ENCODE measurements at regions not wholly inside any gene's neighbourhood (a gene's known extent, or its start where the extent isn't known, plus 50 kb on each side); places are given as distances from the start of the nearest gene placed in this dataset.

DNA sequence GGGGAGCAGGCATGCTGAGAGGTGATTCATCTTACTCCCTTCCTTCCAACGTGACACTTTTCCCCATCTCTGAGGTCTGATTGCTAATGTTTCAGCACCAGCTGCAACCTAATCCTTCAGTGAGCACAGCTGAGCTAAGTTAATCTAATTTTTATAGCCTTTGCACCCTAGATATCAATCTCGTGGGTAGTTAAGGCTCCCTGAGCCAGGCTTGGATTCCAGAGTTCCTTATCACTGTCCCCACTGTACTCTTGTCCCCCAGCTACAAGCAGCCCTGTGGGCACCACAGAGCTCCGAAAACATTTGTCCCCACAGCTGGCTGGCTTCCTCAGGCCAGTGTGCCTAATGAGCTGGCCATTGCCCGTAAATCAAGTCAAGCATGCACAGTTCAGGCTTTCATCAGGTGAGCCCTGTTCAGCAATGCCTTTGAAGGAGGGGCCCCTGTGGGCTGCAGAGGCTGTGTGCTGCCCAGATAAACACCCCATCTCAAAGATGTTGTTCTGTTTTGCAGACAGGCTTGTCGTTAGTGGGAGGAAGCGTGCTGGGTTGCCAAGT lies 376.9 kb upstream of the RASGRP1 start:
- Histone ChIP-seq H3K9me3 (ENCODE audit: control insufficient read depth, insufficient read depth, low read length) (no peaks in the 10 kb centered on the region), H3K4me1 (ENCODE audit: control insufficient read depth, low read length) (no peaks in the 10 kb centered on the region), H3K27me3 (ENCODE audit: control insufficient read depth, low read length) (no peaks in the 10 kb centered on the region), H3F3A (ENCODE audit: control insufficient read depth, insufficient read depth) (no peaks in the 10 kb centered on the region), H3K9me2 (replicated peaks; ENCODE audit: control insufficient read depth, low read length) (no peaks in the 10 kb centered on the region), H3K79me2 (ENCODE audit: control insufficient read depth, low read length) (no peaks in the 10 kb centered on the region), H3K27ac (ENCODE audit: low read depth, low read length) (no peak overlapping the region), H3K36me3 (ENCODE audit: control insufficient read depth, low read length) (no peaks in the 10 kb centered on the region), H4K20me1 (ENCODE audit: control insufficient read depth, insufficient read depth, low read depth, low read length) (no peaks in the 10 kb centered on the region), H3K4me3 (ENCODE audit: low read length) (no peak overlapping the region), H3K4me2 (ENCODE audit: low read length) (no peak overlapping the region)
- TF ChIP-seq, protein P1, sequence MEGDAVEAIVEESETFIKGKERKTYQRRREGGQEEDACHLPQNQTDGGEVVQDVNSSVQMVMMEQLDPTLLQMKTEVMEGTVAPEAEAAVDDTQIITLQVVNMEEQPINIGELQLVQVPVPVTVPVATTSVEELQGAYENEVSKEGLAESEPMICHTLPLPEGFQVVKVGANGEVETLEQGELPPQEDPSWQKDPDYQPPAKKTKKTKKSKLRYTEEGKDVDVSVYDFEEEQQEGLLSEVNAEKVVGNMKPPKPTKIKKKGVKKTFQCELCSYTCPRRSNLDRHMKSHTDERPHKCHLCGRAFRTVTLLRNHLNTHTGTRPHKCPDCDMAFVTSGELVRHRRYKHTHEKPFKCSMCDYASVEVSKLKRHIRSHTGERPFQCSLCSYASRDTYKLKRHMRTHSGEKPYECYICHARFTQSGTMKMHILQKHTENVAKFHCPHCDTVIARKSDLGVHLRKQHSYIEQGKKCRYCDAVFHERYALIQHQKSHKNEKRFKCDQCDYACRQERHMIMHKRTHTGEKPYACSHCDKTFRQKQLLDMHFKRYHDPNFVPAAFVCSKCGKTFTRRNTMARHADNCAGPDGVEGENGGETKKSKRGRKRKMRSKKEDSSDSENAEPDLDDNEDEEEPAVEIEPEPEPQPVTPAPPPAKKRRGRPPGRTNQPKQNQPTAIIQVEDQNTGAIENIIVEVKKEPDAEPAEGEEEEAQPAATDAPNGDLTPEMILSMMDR (IDR thresholded peaks at IDR 0.05; ENCODE audit: low read depth, low read length, poor library complexity, severe bottlenecking) = no peak
- TF ChIP-seq EZH2phosphoT487 (IDR thresholded peaks at IDR 0.05; ENCODE audit: borderline replicate concordance, low read length) = no peak

DNA sequence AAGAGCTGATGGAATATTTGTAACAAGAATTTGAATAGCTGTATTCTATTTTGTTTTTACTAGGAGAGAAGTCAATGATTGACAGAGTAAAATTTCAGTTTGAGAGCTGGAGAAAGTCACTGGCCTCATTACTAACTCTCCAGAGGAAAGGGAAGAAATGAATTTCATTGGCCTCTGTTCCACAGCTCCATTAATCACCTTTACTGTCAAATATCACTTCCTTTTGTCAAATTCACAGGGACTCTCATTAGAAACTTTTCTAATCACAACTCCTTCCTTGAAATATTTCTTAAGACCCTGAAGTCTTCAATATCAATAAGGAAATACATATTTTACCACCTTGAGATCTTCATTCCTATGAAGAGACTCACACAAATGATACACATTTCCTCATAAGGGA lies 379.9 kb upstream of the RASGRP1 start:
- H3F3A ChIP-seq (ENCODE audit: control insufficient read depth, insufficient read depth) = no peaks in the 10 kb centered on the region
- no peak for TF ChIP-seq EZH2phosphoT487 (IDR thresholded peaks at IDR 0.05; ENCODE audit: borderline replicate concordance, low read length)
- TF ChIP-seq, protein P1 (IDR thresholded peaks at IDR 0.05; ENCODE audit: low read depth, low read length, poor library complexity, severe bottlenecking) = no peak

GRCh38 chr15:38945551-38946298 lies 381.1 kb upstream of the RASGRP1 start:
- Histone ChIP-seq H3K4me1 (ENCODE audit: control insufficient read depth, low read length) (no peaks in the 10 kb centered on the region), H3K9me3 (ENCODE audit: control insufficient read depth, insufficient read depth, low read length) (no peaks in the 10 kb centered on the region), H4K20me1 (ENCODE audit: control insufficient read depth, insufficient read depth, low read depth, low read length) (no peaks in the 10 kb centered on the region), H3K4me3 (ENCODE audit: low read length) (no peak overlapping the region), H3K27me3 (ENCODE audit: control insufficient read depth, low read length) (no peaks in the 10 kb centered on the region), H3F3A (ENCODE audit: control insufficient read depth, insufficient read depth) (no peaks in the 10 kb centered on the region), H3K36me3 (ENCODE audit: control insufficient read depth, low read length) (no peaks in the 10 kb centered on the region), H3K9me2 (replicated peaks; ENCODE audit: control insufficient read depth, low read length) (no peaks in the 10 kb centered on the region), H3K79me2 (ENCODE audit: control insufficient read depth, low read length) (no peaks in the 10 kb centered on the region), H3K27ac (ENCODE audit: low read depth, low read length) (no peak overlapping the region), H3K4me2 (ENCODE audit: low read length) (no peak overlapping the region)
- TF ChIP-seq, protein P1 (IDR thresholded peaks at IDR 0.05; ENCODE audit: low read depth, low read length, poor library complexity, severe bottlenecking) = no peak
- no peak for TF ChIP-seq EZH2phosphoT487 (IDR thresholded peaks at IDR 0.05; ENCODE audit: borderline replicate concordance, low read length)

More for the DNA sequence above, 379.9 kb upstream of the RASGRP1 start:
- H3K27ac ChIP-seq (ENCODE audit: low read depth, low read length) = no peak overlapping the region
- H3K9me3 ChIP-seq (ENCODE audit: control insufficient read depth, insufficient read depth, low read length) = no peaks in the 10 kb centered on the region
- H3K4me1 ChIP-seq (ENCODE audit: control insufficient read depth, low read length) = no peaks in the 10 kb centered on the region
- H3K36me3 ChIP-seq (ENCODE audit: control insufficient read depth, low read length) = no peaks in the 10 kb centered on the region
- H4K20me1 ChIP-seq (ENCODE audit: control insufficient read depth, insufficient read depth, low read depth, low read length) = no peaks in the 10 kb centered on the region
- no peak overlapping the region for H3K4me2 ChIP-seq (ENCODE audit: low read length)
- no peaks in the 10 kb centered on the region for H3K79me2 ChIP-seq (ENCODE audit: control insufficient read depth, low read length)
- no peak overlapping the region for H3K4me3 ChIP-seq (ENCODE audit: low read length)
- H3K27me3 ChIP-seq (ENCODE audit: control insufficient read depth, low read length) = no peaks in the 10 kb centered on the region
- no peaks in the 10 kb centered on the region for H3K9me2 ChIP-seq (replicated peaks; ENCODE audit: control insufficient read depth, low read length)
